ENCODE measurements at regions not wholly inside any gene's neighbourhood (a gene's known extent, or its start where the extent isn't known, plus 50 kb on each side); places are given as distances from the start of the nearest gene placed in this dataset.

GRCh38 chr18:43578706-43579105 lies 301.4 kb upstream of the SYT4 start:
- TF ChIP-seq AFF4 (CRISPR knock-in tag; IDR thresholded peaks at IDR 0.05; ENCODE audit: borderline replicate concordance) (no peak), GABPB1 (CRISPR knock-in tag; IDR thresholded peaks at IDR 0.05) (no peak), CTCF (IDR thresholded peaks at IDR 0.05) (no peak)
